Mucosa of descending colon (tissue), 3 donors: ENCODE measurements at regions not wholly inside any gene's neighbourhood (a gene's known extent, or its start where the extent isn't known, plus 50 kb on each side); places are given as distances from the start of the nearest gene placed in this dataset.

Experiments used
- ATAC-seq: fragments of 200-7000 bp; cut with Tn5 transposase; one replicate; pipeline ENCODE4 v1.9.1; 2020; ENCODE audit warnings: mild to moderate bottlenecking, moderate library complexity
- DNase-seq, 3 donors: peaks; one replicate each; pipeline ENCODE4 v3.0.0-alpha.2; 2020
- H3K36me3 ChIP-seq: fragments of 200-600 bp; one replicate; pipeline ENCODE4 v1.8.0; 2021; ENCODE audit warnings: low read depth, mild to moderate bottlenecking
- H3K4me1 ChIP-seq: fragments of 200-600 bp; one replicate; pipeline ENCODE4 v1.8.0; 2021; ENCODE audit warnings: low read depth, mild to moderate bottlenecking
- H3K4me3 ChIP-seq: fragments of 200-600 bp; one replicate; pipeline ENCODE4 v1.8.0; 2021; ENCODE audit warnings: mild to moderate bottlenecking
- H3K9me3 ChIP-seq: fragments of 200-600 bp; one replicate; pipeline ENCODE4 v1.8.0; 2021; ENCODE audit warnings: mild to moderate bottlenecking
- intact Hi-C, 2 donors: fragments of 100-400 bp; cut with DNase I in 1 of 2; cut with micrococcal nuclease in 1 of 2; formaldehyde crosslinking; loops; one replicate each; pipeline versions ENCODE4 v1.11.0 to v1.11.1; 2022; cut with DNase I, micrococcal nuclease
- TF ChIP-seq, protein P1 (sequence below): fragments of 200-600 bp; IDR thresholded peaks from one replicate; pipeline ENCODE4 v1.8.0; 2022; ENCODE audit warnings: antibody characterized with exemption, mild to moderate bottlenecking
- donor health status: DM: no; HTN: no; CAD: no; lungs with moderate emphysema.
- donor health status: DM: no; HTN: no; CAD: no.
- donor health status: DM: no; HTN: yes; CAD: no.

DNA sequence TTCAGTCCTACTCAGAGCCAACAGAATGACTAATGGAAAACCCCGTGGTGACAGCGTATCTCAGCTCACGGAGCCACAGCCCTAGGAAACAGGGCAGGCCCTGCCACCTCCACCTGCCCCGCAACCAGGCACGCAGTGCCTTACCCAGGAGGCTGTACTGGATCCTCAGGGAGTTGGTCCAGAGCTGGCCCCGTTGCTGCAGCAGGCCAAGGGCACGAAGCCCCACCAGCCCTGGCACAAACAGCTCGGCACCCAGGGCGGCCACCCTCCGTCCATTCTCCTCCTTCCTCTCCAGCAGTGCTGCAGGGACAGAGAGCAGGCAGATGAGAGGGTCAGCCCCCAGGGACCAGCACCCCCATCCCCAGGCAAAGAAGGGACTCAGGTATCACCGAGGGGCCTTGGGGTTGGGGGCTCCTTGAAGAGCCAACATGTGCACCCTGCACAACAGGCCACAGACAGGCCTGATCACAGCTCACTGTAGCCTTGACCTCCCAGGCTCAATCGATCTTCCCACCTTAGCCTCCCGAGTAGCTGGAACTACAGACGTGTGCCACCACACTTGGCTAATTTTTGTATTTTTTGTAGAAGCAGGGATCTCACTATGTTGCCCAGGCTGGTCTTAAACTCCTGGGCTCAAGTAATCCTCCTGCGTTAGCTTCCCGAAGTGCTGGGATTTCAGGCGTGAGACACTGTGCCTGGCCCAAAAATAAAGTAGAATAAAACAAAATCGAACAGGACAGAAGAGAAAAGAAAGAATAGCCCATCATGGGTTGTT is 115.7 kb downstream of the RMI2 start:
- H3K9me3 ChIP-seq, result no peaks in the 10 kb centered on the region
- H3K4me1 ChIP-seq, result no peaks in the 10 kb centered on the region
- no peaks in the 10 kb centered on the region for H3K36me3 ChIP-seq
- no peak for DNase-seq
- intact Hi-C loops, result no loop called here
- no peak overlapping the region for H3K4me3 ChIP-seq
- TF ChIP-seq, protein P1, sequence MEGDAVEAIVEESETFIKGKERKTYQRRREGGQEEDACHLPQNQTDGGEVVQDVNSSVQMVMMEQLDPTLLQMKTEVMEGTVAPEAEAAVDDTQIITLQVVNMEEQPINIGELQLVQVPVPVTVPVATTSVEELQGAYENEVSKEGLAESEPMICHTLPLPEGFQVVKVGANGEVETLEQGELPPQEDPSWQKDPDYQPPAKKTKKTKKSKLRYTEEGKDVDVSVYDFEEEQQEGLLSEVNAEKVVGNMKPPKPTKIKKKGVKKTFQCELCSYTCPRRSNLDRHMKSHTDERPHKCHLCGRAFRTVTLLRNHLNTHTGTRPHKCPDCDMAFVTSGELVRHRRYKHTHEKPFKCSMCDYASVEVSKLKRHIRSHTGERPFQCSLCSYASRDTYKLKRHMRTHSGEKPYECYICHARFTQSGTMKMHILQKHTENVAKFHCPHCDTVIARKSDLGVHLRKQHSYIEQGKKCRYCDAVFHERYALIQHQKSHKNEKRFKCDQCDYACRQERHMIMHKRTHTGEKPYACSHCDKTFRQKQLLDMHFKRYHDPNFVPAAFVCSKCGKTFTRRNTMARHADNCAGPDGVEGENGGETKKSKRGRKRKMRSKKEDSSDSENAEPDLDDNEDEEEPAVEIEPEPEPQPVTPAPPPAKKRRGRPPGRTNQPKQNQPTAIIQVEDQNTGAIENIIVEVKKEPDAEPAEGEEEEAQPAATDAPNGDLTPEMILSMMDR, result no peak
- ATAC-seq, result no peak

GRCh38 chr16:11461595-11461990 is 116.3 kb downstream of the RMI2 start:
- intact Hi-C loops, result no loop called here

GRCh38 chr16:11462036-11462435 is 116.8 kb downstream of the RMI2 start:
- no peaks in the 10 kb centered on the region for H3K4me1 ChIP-seq
- no peak for DNase-seq
- TF ChIP-seq, protein P1, result no peak
- no peak overlapping the region for H3K4me3 ChIP-seq
- H3K9me3 ChIP-seq, result no peaks in the 10 kb centered on the region
- no peak for ATAC-seq
- no peaks in the 10 kb centered on the region for H3K36me3 ChIP-seq
- intact Hi-C loops, result no loop called here

More at GRCh38 chr16:11461595-11461990, 116.3 kb downstream of the RMI2 start:
- no peaks in the 10 kb centered on the region for H3K4me1 ChIP-seq
- TF ChIP-seq, protein P1, result no peak
- no peaks in the 10 kb centered on the region for H3K9me3 ChIP-seq
- ATAC-seq (no peak), DNase-seq (no peak)
- no peaks in the 10 kb centered on the region for H3K36me3 ChIP-seq
- H3K4me3 ChIP-seq, result no peak overlapping the region

DNA sequence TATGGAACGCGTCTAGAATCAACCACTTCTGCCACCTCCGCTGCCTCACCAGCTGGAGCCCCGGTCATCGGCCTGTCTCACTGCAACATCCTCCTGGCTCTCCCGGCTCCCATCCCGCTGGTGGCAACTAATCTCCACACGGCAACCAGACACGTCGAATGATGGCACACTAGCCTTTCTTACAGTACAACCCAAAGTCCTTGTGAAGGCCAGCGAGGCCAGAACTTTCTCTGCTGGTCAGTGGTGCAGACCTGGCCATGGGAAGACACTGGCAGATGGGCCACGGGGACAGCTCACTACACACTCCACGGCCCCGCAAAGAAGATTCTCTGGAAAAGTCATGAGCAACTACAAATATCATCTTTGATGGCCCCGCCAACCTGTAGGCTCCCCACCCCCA is 117.6 kb downstream of the RMI2 start:
- no peak overlapping the region for H3K4me3 ChIP-seq
- no peak for ATAC-seq
- intact Hi-C loops, result no loop called here

GRCh38 chr16:11464241-11464640 is 119.0 kb downstream of the RMI2 start:
- Histone ChIP-seq H3K4me1 (no peaks in the 10 kb centered on the region), H3K36me3 (no peaks in the 10 kb centered on the region), H3K4me3 (no peak overlapping the region), H3K9me3 (no peaks in the 10 kb centered on the region)
- intact Hi-C loops, result no loop called here
- no peak for ATAC-seq
- TF ChIP-seq, protein P1, result no peak
- DNase-seq, result no peak

More for the DNA sequence above, 117.6 kb downstream of the RMI2 start:
- no peak for DNase-seq
- H3K9me3 ChIP-seq, result no peaks in the 10 kb centered on the region
- TF ChIP-seq, protein P1, result no peak
- no peaks in the 10 kb centered on the region for H3K4me1 ChIP-seq
- H3K36me3 ChIP-seq, result no peaks in the 10 kb centered on the region
